ENCODE measurements at regions not wholly inside any gene's neighbourhood (a gene's known extent, or its start where the extent isn't known, plus 50 kb on each side); places are given as distances from the start of the nearest gene placed in this dataset.

- DNase-seq (ENCODE audit: low spot score in 2 of 2): no peak
- Histone ChIP-seq H3K27ac (no peak overlapping the region), H3K4me1 (no peaks in the 10 kb centered on the region), H3K4me3 (no peak overlapping the region), H3K36me3 (no peaks in the 10 kb centered on the region), H3K27me3 (no peaks in the 10 kb centered on the region), H3K9me3 (peaks cover 0 to 15% (median 2%) of the 10 kb centered on the region in 4 donors)
- no peak for TF ChIP-seq CTCF (IDR thresholded peaks at IDR 0.05)
- TF ChIP-seq EP300 (IDR thresholded peaks at IDR 0.05): no peak
- no peak for TF ChIP-seq POLR2A (IDR thresholded peaks at IDR 0.05)
- WGBS, 2 donors: 44 to 53% methylated on average over 8 of the region's 8 CpGs
These were observed 569.5 kb upstream of the LRRN3 start for GRCh38 chr7:110521357-110521911.

- Histone ChIP-seq H3K36me3 (no peaks in the 10 kb centered on the region), H3K27me3 (no peaks in the 10 kb centered on the region), H3K4me3 (no peak overlapping the region), H3K4me1 (no peaks in the 10 kb centered on the region), H3K9me3 (peaks cover 0 to 15% (median 2%) of the 10 kb centered on the region in 4 donors), H3K27ac (no peak overlapping the region)
- WGBS, 2 donors: 50 to 51% methylated on average over 5 of the region's 5 CpGs
- TF ChIP-seq POLR2A (IDR thresholded peaks at IDR 0.05) (no peak), EP300 (IDR thresholded peaks at IDR 0.05) (no peak), CTCF (IDR thresholded peaks at IDR 0.05) (no peak)
- no peak for DNase-seq (ENCODE audit: low spot score in 2 of 2)
These were observed 568.7 kb upstream of the LRRN3 start for GRCh38 chr7:110522061-110522760.

GRCh38 chr7:110522761-110523200, 568.1 kb upstream of the LRRN3 start:
- Histone ChIP-seq H3K9me3 (peaks cover 0 to 15% (median 2%) of the 10 kb centered on the region in 4 donors), H3K4me3 (no peak overlapping the region), H3K27me3 (no peaks in the 10 kb centered on the region), H3K4me1 (no peaks in the 10 kb centered on the region), H3K27ac (no peak overlapping the region), H3K36me3 (no peaks in the 10 kb centered on the region)
- no peak for DNase-seq (ENCODE audit: low spot score in 2 of 2)
- whole genome bisulfite sequencing, 2 donors: 54 to 57% methylated on average over 3 of the region's 3 CpGs
- TF ChIP-seq CTCF (IDR thresholded peaks at IDR 0.05) (no peak), POLR2A (IDR thresholded peaks at IDR 0.05) (no peak), EP300 (IDR thresholded peaks at IDR 0.05) (no peak)

GRCh38 chr7:110529175-110529574, 561.8 kb upstream of the LRRN3 start:
- no peak for DNase-seq (ENCODE audit: low spot score in 2 of 2)

More at GRCh38 chr7:110529175-110529574, 561.8 kb upstream of the LRRN3 start:
- H3K4me1 ChIP-seq: no peaks in the 10 kb centered on the region
- H3K27ac ChIP-seq: no peak overlapping the region
- no peaks in the 10 kb centered on the region for H3K27me3 ChIP-seq
- H3K4me3 ChIP-seq: no peak overlapping the region
- H3K36me3 ChIP-seq: no peaks in the 10 kb centered on the region
- WGBS, 2 donors: 82 to 93% methylated on average over 2 of the region's 2 CpGs
- H3K9me3 ChIP-seq: no peaks in the 10 kb centered on the region
- TF ChIP-seq CTCF (IDR thresholded peaks at IDR 0.05): no peak
- TF ChIP-seq POLR2A (IDR thresholded peaks at IDR 0.05): no peak
- TF ChIP-seq EP300 (IDR thresholded peaks at IDR 0.05): no peak
